ENCODE measurements at regions not wholly inside any gene's neighbourhood (a gene's known extent, or its start where the extent isn't known, plus 50 kb on each side); places are given as distances from the start of the nearest gene placed in this dataset.

- H3K79me2 ChIP-seq (ENCODE audit: control insufficient read depth, insufficient read depth, low read length), result no peaks in the 10 kb centered on the region
Observed at GRCh38 chr5:92594031-92594430, 987.0 kb downstream of the NR2F1-AS1 start.

GRCh38 chr5:92588876-92589275, 992.1 kb downstream of the NR2F1-AS1 start:
- Mint-ChIP-seq H3K27ac (no peak overlapping the region), H3K9me3 (ENCODE audit: insufficient read depth) (peaks cover 2% of the 10 kb centered on the region), H3K27me3 (no peaks in the 10 kb centered on the region), H3K4me1 (no peaks in the 10 kb centered on the region), H3K4me3 (no peak overlapping the region)
- no peaks in the 10 kb centered on the region for H4K20me1 ChIP-seq (ENCODE audit: control insufficient read depth, insufficient read depth, low read length, poor library complexity, severe bottlenecking)
- H3K4me1 ChIP-seq (ENCODE audit: control insufficient read depth in 2 of 2, insufficient read depth in 2 of 2, low read length in 2 of 2), result no peaks in the 10 kb centered on the region
- ChIA-PET CTCF (no interaction called here), POLR2A (no interaction called here)
- no peak overlapping the region for H3K27ac ChIP-seq (ENCODE audit: low read length in 2 of 2)
- ATAC-seq (ENCODE audit: low read depth) (no peak), DNase-seq (no peak)
- H3K27me3 ChIP-seq (replicated peaks in 1 of 4; ENCODE audit: control extremely low read depth in 1 of 4, control insufficient read depth in 3 of 4, insufficient read depth in 4 of 4, low read length in 3 of 4), result no peaks in the 10 kb centered on the region
- no peak overlapping the region for H3K4me3 ChIP-seq (ENCODE audit: control extremely low read depth in 1 of 5, extremely low read depth in 1 of 5, insufficient read depth in 1 of 5, low read depth in 2 of 5, low read length in 4 of 5)
- intact Hi-C loops (cut with micrococcal nuclease), result no loop called here
- no peaks in the 10 kb centered on the region for H3K9me3 ChIP-seq (ENCODE audit: control extremely low read depth in 1 of 3, control insufficient read depth in 2 of 3, insufficient read depth in 1 of 3, low read length in 2 of 3)
- no CpG with 5 or more reads among the region's 1 CpG for WGBS (ENCODE audit: insufficient coverage)
- no peaks in the 10 kb centered on the region for H3K79me2 ChIP-seq (ENCODE audit: control insufficient read depth, insufficient read depth, low read length)
- H3K9ac ChIP-seq (ENCODE audit: low read length), result no peak overlapping the region
- H3K4me2 ChIP-seq (replicated peaks; ENCODE audit: low read depth, low read length, poor library complexity, severe bottlenecking), result no peak overlapping the region
- no peak overlapping the region for H2AFZ ChIP-seq (ENCODE audit: insufficient read depth, low read depth, low read length, poor library complexity, severe bottlenecking)
- TF ChIP-seq CTCF (IDR thresholded peaks at IDR 0.05) (no peak), EZH2 (IDR thresholded peaks at IDR 0.05; ENCODE audit: borderline replicate concordance, insufficient read depth, low read depth, low read length, poor library complexity, severe bottlenecking) (no peak)
- H3K36me3 ChIP-seq (replicated peaks in 1 of 2; ENCODE audit: control extremely low read depth in 1 of 2, control insufficient read depth in 1 of 2, extremely low read depth in 1 of 2, insufficient read depth in 2 of 2, low read length in 1 of 2), result no peaks in the 10 kb centered on the region

More at GRCh38 chr5:92594031-92594430, 987.0 kb downstream of the NR2F1-AS1 start:
- Histone ChIP-seq H3K27me3 (replicated peaks in 1 of 4; ENCODE audit: control extremely low read depth in 1 of 4, control insufficient read depth in 3 of 4, insufficient read depth in 4 of 4, low read length in 3 of 4) (no peaks in the 10 kb centered on the region), H3K36me3 (replicated peaks in 1 of 2; ENCODE audit: control extremely low read depth in 1 of 2, control insufficient read depth in 1 of 2, extremely low read depth in 1 of 2, insufficient read depth in 2 of 2, low read length in 1 of 2) (no peaks in the 10 kb centered on the region), H3K9me3 (ENCODE audit: control extremely low read depth in 1 of 3, control insufficient read depth in 2 of 3, insufficient read depth in 1 of 3, low read length in 2 of 3) (peaks cover 0 to 4% (median 0%) of the 10 kb centered on the region in 3 donors), H3K4me2 (replicated peaks; ENCODE audit: low read depth, low read length, poor library complexity, severe bottlenecking) (no peak overlapping the region), H4K20me1 (ENCODE audit: control insufficient read depth, insufficient read depth, low read length, poor library complexity, severe bottlenecking) (no peaks in the 10 kb centered on the region), H3K9ac (ENCODE audit: low read length) (no peak overlapping the region), H2AFZ (ENCODE audit: insufficient read depth, low read depth, low read length, poor library complexity, severe bottlenecking) (no peak overlapping the region), H3K27ac (ENCODE audit: low read length in 2 of 2) (no peak overlapping the region), H3K4me3 (ENCODE audit: control extremely low read depth in 1 of 5, extremely low read depth in 1 of 5, insufficient read depth in 1 of 5, low read depth in 2 of 5, low read length in 4 of 5) (no peak overlapping the region), H3K4me1 (ENCODE audit: control insufficient read depth in 2 of 2, insufficient read depth in 2 of 2, low read length in 2 of 2) (no peaks in the 10 kb centered on the region)
- Mint-ChIP-seq H3K27ac (no peak overlapping the region), H3K27me3 (no peaks in the 10 kb centered on the region), H3K4me1 (no peaks in the 10 kb centered on the region), H3K9me3 (ENCODE audit: insufficient read depth) (peaks cover 2% of the 10 kb centered on the region), H3K4me3 (no peak overlapping the region)
- DNase-seq, result no peak
- ChIA-PET POLR2A (no interaction called here), CTCF (no interaction called here)
- no peak for TF ChIP-seq CTCF (IDR thresholded peaks at IDR 0.05)
- no peak for TF ChIP-seq EZH2 (IDR thresholded peaks at IDR 0.05; ENCODE audit: borderline replicate concordance, insufficient read depth, low read depth, low read length, poor library complexity, severe bottlenecking)
- ATAC-seq (ENCODE audit: low read depth), result no peak
- intact Hi-C loops (cut with micrococcal nuclease), result no loop called here

Measured in B cell (primary cell).